ENCODE measurements at regions not wholly inside any gene's neighbourhood (a gene's known extent, or its start where the extent isn't known, plus 50 kb on each side); places are given as distances from the start of the nearest gene placed in this dataset.
"Not testable (repeated sequence)": the region's sequence is repeated elsewhere in the genome, so short reads cannot be mapped to it uniquely, and the experiment has no call there.

DNA sequence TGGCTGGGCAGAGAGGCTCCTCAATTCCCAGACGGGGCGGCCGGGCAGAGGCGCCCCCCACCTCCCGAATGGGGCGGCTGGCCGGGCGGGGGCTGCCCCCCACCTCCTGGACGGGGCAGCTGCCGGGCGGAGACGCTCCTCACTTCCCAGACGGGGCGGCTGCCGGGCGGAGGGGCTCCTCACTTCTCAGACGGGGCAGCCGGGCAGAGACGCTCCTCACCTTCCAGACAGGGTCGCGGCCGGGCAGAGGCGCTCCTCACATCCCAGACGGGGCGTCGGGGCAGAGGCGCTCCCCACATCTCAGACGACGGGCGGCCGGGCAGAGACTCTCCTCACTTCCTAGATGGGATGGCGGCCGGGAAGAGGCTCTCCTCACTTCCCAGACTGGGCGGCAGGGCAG, 214.1 kb downstream of the SOX2 start:
- FAIRE-seq: not testable (repeated sequence)

DNA sequence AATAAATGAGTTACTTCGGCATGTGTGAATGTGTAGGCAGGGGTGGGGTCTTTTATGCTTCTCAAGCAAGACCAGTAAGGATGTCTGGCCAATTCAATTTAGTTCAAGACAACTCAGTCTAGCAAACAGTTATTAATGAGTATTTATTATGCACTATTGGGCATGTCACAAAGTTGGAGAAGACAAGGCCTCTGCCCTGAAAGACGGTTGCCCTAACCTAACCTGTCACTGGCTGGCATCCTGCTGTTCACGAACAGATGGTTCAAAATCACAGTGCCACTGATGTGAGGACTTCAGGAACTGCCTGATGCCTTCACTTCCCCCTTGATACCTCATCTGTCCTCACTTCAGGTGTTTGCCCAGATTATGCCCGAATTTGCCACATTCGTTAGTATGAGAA, 217.8 kb downstream of the SOX2 start:
- FAIRE-seq: no peak

DNA sequence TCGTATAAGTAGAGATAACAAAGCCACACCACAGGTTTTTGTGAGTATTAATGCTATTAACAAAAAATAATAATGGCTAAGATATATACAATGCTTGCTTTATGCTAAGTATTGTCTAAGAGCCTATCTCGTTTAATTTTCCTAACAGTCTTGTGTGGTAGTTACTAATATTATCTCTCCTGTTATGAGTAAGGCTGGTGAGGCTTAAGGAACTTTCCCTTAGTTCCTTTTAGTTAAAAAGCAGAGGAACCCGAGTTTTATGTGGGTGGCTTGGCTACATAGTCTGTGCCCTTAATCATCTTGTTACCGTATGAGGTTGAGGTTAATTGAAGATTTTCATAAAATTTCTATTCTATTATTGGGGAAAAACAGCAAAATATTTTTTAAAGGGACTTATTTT, 218.4 kb downstream of the SOX2 start:
- FAIRE-seq: no peak

DNA sequence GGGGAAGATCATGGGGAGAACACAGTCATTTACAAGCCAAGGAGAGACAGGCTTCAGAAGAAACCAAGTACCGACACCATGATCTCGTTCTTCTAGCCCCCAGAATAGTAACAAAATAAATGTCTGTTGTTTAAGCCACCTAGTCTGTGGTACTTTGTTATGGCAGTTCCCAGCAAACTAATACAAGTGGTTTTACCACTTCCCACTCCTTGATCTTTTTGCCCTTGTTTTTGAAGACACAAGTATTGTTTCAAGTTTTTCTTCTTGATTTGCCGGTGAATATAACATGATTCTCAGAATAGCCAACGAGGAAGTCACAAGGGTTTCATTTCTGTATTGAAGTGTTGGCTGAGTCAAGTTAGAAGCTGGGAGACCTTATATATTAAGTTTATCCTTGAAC, 220.3 kb downstream of the SOX2 start:
- no peak for FAIRE-seq

DNA sequence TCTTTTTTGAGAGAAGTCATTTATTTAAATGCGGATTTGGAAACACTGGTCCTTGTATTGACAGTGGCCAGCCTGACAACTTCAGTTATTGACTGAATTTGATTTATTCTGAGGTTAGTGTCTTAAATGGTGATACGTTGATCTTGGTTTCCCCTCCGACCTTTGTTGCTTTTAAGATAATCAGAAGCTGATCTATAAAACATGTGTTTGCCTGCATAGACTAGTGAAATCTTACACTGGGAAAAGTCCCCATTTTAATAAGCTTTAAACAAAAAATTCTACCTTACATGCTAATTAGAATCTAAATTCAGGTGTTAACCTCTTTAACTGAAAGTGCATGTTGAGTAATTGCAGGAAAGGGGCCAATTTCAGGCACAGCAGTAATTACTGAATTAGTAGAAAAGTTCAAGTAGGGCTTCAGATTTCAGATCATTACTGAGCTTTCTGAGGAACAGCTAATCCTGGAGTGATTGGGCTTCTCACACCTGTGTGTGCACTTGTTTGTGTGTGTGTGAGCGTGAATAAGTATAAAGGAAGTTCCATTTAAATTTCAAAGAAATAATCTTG, 221.4 kb downstream of the SOX2 start:
- FAIRE-seq: no peak

DNA sequence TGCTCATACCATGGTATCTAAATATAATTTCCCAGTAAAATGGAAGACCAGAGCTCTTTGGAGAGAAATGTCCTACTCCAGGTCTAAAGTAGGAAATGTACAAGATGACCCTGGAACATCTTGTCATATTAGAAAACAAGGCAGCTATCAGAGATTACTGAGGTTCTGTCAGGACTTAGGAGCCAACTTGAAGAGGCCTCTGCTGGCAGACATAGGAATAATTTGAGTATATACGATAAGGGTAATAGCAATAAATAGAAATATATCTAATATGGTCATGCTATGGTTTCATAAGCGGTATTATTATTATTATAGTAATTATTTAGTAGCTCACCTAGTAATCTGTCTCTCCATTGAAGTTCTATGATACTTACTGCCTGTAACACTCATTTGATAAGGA, 224.2 kb downstream of the SOX2 start:
- FAIRE-seq: no peak

DNA sequence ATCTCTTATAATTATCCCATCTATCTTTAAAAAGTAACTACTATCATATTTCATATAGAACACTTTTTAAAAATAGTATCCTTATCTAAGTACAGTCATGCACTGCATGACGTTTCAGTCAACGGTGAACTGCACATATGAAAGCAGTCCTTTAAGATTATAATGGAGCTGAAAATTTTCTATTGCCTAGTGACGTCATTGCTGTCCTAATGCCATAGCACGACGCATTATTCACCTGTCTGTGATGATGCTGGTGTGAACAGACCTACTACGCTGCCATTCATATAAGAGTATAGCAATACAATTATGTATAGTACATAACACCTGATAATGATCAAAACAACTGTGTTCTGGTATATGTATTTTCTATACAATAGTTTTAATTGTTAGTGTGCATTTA, 225.0 kb downstream of the SOX2 start:
- no peak for FAIRE-seq

DNA sequence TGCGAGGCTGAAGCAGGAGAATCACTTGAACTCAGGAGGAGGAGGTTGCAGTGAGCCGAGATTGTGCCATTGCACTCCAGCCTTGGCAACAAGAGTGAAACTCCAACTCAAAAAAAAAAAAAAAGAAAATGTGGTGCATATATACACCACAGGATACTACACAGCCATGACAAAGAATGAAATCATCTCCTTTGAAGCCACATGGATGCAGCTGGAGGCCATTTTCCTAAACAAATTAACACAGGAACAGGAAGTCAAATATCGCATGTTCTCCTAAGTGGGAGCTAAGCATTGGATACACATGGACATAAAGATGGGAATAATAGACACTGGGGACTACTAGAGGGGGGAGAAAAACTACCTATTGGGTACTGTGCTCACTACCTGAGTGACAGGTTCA, 226.9 kb downstream of the SOX2 start:
- FAIRE-seq: not testable (repeated sequence)

DNA sequence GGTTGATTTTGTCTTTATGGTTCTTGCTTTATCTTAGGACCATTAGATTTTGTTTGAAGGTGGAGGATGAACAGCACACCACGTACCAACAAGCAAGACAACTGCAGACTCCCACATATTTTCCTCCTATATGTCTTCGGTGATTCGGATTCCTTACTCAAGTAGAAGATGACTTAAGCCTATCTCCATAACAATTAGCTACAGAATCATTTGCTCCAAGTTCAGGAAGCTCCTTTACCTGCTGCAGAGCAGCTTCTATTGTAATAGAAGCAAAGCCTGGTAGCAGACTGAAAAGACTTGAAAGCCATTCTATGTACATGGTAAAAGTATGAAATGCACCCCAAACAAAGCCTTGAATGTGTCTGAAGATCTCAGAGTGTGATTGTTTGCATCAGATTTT, 229.0 kb downstream of the SOX2 start:
- no peak for FAIRE-seq

DNA sequence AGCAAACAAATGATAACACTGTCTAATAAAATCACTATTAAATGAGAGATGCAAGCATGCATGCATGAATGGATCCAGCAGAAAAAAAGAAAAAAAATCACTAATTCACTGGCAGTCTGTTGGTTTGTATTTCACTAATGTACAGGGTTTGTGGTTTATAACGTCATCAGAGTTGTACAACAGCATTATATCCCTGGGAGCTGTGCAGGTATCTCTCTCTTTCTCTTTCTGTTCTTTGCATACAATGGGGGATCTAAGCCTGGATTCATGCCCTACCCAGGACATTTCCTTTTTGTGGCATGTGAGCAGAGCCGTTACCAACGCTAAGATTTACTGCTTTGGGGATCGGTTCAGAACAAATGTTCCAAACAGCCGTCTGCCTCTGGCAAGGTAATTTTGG, 229.5 kb downstream of the SOX2 start:
- no peak for FAIRE-seq

DNA sequence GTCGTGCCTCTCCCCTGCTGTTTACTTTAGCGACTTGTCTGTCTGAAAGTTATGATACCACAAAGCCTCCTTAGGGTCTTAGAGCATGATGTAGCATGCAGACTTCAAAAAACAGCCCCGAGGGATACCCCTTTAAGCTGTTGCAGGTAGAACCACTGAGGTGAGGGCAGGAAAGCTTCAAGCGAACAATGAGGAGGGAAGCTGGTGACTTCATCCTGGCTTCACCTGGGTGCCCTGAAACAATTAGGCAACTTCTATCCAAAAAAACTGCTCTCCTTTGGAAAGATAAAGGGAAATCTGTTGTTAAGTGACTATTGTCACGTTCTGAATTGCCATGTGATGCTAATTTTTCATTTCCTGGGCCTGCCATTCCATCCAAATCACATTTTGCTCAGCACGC, 231.6 kb downstream of the SOX2 start:
- no peak for FAIRE-seq

DNA sequence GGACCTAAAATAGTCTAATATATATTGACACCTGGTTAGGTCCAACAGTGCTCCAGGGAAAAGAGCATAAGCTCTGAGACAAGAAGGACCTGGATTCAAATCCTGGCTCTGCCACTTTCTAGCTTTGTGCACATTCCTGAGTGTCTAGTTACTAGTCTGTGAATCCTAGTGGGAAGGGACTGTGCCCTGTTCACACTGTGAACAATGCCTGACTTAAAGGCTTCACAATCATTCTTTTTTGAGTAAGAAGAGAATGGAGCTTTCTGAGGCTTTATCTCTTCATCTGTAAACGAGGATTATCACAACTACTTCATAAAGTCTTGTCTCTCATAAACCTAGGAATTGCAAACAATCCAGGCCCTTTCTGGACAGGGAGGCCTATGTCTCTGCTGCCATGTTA, 235.9 kb downstream of the SOX2 start:
- FAIRE-seq: no peak

DNA sequence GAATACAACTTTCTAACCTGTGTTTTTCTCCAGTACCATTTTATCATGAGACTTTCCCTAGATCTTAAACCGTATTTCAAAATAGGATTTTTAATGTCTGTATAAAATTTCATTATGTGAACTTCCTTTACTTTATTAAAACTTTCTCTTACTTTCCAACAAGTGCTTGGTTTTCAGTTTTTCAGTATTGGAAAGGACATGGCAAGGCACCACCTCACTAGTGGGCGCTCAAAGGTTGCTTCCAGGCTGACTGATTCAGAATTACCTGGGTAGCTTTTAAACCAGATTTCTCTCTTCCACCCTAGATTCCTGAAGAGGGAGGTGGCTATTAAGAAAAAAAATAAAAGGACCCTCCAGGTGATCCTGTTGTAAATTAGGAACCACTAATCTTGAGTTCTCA, 236.6 kb downstream of the SOX2 start:
- no peak for FAIRE-seq

DNA sequence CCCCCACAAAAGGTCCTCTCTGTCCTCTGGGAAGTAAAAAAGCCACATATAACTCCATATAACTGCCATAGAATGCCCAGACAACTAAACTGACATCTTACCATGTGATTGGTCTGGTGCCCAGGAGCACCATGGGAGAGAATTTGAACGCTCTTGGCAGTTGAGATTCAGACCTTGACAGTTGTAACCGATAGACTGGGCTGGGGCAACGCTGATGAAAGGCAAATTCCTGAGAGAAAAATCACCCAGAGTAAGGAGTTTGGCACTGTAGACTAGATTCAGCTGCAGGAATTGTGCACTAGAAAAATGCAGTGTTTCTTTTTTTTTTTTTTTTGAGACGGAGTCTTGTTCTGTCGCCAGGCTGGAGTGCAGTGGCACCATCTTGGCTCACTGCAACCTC, 240.5 kb downstream of the SOX2 start:
- no peak for FAIRE-seq

DNA sequence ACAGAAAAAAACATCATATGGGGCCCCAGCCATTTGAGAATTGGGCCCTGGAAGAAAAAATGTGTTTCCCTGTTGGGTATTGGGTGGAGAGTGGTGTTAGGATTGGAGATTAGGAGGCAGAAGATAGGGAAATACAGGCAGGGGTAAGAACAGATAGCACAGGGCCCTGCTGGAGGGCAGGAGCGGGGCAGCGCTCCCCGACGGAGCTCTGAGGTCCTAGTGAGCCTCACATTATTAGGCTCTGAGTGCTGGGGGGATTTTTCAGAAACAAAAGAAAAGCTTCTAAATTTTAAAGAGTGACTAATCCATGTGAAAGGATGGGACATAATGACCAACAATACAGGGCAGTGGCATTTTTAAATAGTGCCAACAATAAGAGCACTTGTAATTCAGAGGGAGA, 241.2 kb downstream of the SOX2 start:
- FAIRE-seq: no peak

DNA sequence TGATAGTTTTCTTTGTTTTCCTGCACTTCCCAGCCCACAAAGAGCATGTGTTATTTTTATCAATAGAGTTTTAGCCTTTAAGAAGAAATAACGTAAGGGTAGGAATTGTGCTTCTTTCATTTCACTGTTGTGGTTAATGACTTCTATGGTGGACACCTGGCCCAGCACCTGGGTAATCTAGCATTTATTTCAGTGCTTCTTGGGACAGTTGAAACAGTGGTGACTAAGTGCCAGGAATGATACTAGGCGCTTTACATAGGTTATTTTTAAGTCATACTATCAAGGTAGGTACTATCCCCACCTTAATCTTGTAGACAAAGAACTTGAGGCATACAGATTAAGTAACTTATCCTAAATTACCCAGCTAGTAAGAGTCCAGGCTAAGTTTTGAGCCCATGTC, 243.8 kb downstream of the SOX2 start:
- no peak for FAIRE-seq

DNA sequence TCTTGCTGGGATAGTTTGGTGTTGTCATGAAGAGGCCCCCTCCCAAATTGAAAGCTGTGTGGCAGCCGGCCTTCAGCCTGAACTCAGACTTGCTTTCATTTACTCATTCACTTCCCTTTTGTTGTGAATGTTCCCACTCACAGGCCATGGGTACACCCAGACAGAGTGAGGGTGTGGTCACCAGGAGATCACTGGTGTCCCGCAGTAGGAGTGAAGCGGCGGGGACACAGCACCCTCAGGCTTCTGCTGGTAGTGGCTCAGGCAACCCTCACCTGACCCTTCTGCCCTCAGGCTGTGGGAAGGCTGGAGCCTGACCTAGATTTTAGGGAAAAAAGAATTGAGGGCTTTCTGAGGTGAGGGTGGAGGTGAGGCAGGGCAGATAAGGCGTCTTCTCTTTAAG, 244.4 kb downstream of the SOX2 start:
- no peak for FAIRE-seq

DNA sequence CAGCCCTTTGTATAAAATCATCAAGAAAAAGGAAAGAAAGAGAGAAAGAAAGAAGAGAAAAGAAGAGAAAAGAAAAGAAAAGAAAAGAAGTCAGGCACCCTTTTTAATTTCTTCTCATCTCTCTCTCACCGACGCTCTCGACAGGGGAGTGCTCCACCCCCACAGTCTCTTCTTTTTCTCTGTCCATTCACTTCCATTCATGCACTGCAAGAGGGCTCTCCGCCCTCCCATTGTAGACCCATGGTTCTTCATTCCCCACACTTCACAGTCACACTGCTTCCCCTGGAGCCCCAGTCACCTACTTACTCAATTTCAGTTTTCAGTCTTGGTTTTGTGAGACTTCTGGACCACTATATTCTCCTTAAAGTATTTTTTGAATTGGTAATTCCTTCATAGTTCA, 254.7 kb downstream of the SOX2 start:
- no peak for FAIRE-seq

DNA sequence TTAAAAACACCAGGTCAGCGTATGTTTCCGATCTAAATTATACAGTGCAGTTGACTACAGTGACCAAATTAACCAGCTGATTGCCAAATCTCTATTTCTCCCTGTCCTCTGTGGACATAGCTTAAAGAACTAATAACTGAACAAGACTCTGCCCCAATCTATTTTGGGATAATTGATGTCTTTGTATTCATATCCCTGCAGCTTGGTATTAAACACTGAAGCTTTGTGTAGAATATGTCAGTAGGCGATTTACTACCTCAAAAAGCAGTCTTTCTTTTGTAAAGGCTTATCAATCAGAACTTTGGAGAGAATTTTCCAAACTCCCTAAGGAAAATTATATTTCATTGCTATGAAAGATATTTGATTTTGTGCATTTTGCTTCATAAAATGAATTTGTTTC, 258.2 kb downstream of the SOX2 start:
- FAIRE-seq: no peak

DNA sequence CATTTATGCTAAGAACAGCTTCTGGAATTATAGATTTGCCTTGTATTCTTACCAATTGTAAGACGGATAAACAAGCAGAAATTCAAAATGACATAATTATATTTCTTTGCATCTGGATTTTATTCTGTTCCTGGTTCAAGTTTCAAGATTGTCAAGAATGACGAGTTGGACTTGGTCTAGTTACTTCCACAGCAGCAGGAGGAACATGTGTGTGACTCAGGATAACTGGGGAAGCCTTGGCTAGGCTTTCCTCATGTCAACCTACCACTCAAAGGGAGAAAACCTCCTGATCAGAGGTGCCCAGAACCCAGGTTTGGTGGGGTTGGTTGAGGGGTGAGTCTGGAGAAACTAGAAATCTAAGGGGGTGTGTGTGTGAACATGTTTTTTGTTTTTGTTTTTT, 259.7 kb downstream of the SOX2 start:
- FAIRE-seq: no peak

DNA sequence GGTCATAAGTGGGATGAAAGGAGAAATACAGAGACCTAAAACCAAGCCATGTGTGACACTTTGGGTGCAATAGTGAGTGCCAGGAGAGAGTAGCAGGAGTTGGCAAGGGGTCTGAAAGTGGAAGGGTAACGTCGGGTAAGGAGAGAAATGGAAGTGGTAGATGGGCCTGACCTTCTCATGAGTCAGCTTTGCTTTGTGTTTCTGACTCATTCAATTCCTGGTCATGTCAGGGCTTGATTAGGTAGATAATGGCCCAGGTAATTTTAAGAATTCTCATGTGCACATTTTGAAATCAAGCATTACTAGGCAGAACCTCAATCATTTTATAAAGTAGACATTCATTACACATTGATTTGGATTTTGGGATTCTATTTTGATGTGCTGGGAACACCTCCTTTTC, 262.5 kb downstream of the SOX2 start:
- no peak for FAIRE-seq

DNA sequence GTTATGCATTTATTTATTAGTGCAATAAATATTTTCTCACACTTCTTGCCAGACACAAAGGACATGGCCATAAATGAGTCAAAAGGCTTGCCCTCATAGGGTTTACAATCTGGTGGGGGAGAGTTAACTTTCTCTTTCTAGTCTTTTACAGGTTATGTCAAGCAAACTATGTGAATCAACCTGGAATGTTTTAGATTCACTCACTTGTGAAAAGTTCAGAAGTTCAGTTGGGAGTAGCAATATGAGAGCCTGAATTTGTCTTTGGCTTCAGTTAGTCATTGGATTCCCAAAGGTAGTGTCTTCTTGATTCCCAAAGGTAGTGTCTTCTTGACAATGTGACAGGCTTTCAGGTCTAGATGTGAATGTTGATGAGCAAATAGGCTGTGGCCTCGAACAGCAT, 264.8 kb downstream of the SOX2 start:
- no peak for FAIRE-seq

DNA sequence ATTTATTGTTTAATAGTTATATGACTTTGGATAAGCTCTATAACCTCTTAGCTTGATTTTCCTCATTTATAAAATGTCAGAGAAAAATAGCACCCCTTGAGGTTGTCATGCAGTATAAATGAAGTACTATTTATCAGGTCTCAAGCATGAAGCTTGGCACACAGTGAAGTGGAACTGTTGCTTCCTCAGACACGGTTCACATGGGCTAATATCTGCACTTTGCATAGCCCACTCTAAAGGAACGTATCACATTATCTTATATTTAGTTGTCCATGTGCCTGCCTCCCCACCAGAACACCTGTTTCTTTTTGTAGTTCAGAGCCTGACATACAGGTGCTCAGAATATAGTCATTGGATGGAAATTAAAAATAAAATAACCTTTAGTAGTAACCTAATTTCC, 273.7 kb downstream of the SOX2 start:
- FAIRE-seq: no peak

DNA sequence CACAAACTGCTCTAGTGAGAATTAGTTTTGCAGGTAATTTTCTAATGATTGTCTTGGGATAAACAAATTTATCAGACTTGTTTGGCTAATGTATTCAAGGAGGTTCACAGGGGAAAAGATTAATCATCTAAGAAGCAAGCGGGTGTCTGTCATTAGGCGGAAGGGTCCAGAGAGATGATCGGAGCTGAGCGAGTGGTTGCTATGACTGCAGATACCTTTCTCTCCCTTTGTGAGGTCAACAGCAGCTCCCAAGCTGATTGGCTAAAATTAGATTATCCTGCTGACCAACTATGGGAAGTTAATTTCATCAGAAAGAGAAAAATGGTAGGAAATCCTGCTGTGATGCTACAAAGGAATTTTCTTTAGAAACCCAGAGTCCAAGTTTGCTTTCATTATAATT, 276.0 kb downstream of the SOX2 start:
- no peak for FAIRE-seq

DNA sequence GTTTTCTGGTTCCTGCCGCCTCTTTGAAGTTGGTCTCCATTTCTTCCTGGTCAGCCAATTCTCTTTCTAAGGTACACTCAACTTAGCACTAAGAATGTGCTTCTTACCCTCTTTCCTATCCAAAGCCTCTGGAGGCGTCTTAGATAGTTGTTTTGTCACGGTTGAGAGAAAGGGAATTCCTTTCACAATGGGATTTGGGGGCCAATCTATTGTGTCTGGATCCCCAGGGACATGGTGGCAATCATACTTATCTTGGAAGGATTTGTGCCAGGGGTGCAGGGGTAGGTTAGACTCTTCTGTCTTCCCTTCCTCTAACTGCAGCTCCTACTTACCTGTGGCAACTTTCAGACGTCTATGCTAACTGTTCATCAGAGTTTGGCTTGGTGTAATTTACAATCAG, 287.1 kb downstream of the SOX2 start:
- no peak for FAIRE-seq

DNA sequence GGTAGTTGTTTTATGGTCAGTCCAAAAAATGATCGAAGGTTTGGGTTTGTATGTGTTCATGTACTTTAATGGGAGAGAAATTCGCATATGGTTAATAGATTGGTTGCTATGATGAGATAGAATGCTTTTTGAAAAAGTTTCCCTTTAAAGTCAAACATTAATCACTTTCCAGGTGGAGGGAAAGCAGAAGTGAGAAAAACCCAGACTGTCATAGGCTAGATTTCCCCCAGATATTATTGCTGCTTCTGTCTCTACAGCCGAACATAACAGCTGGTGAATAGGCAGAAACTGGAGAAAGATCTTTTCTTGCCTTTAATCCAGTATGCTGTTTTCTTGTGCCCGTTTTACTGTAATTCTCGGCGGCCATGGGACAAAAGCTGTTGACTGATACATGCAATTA, 287.6 kb downstream of the SOX2 start:
- no peak for FAIRE-seq
